ENCODE measurements at regions not wholly inside any gene's neighbourhood (a gene's known extent, or its start where the extent isn't known, plus 50 kb on each side); places are given as distances from the start of the nearest gene placed in this dataset.
"Not testable (repeated sequence)": the region's sequence is repeated elsewhere in the genome, so short reads cannot be mapped to it uniquely, and the experiment has no call there.

GRCh38 chr9:63817622-63818518, 1467.1 kb downstream of the FOXD4L5 start:
- no peak for DNase-seq (ENCODE audit: extremely low read depth, low read depth)
- TF ChIP-seq CTCF (IDR thresholded peaks at IDR 0.05; ENCODE audit: low read depth, low read length, missing control alignments): no peak
- peak overlapping the region; percentile 47 for H3K4me3 ChIP-seq (replicated peaks; ENCODE audit: low read depth, low read length)

- no peak for TF ChIP-seq CTCF (IDR thresholded peaks at IDR 0.05; ENCODE audit: low read depth, low read length, missing control alignments)
- H3K4me3 ChIP-seq (replicated peaks; ENCODE audit: low read depth, low read length): peak overlapping the region; percentile 47
- peak; percentile 60 for DNase-seq (ENCODE audit: extremely low read depth, low read depth)
Measured at GRCh38 chr9:63816751-63817621, 1468.0 kb downstream of the FOXD4L5 start.

GRCh38 chr9:63814970-63815669, 1469.9 kb downstream of the FOXD4L5 start:
- not testable (repeated sequence) for H3K4me3 ChIP-seq (replicated peaks; ENCODE audit: low read depth, low read length); DNase-seq (ENCODE audit: extremely low read depth, low read depth)

- not testable (repeated sequence) for DNase-seq (ENCODE audit: extremely low read depth, low read depth); H3K4me3 ChIP-seq (replicated peaks; ENCODE audit: low read depth, low read length)
Measured at GRCh38 chr9:63813391-63814021, 1471.5 kb downstream of the FOXD4L5 start.

- not testable (repeated sequence) for H3K4me3 ChIP-seq (replicated peaks; ENCODE audit: low read depth, low read length); DNase-seq (ENCODE audit: extremely low read depth, low read depth)
Measured at GRCh38 chr9:63812822-63813221, 1472.2 kb downstream of the FOXD4L5 start.

GRCh38 chr9:63804205-63804604, 1480.8 kb downstream of the FOXD4L5 start:
- DNase-seq (ENCODE audit: extremely low read depth, low read depth); H3K4me3 ChIP-seq (replicated peaks; ENCODE audit: low read depth, low read length): not testable (repeated sequence)

- not testable (repeated sequence) for H3K4me3 ChIP-seq (replicated peaks; ENCODE audit: low read depth, low read length); DNase-seq (ENCODE audit: extremely low read depth, low read depth)
Measured at GRCh38 chr9:63794081-63794685, 1490.8 kb downstream of the FOXD4L5 start.

GRCh38 chr9:63787454-63787853, 1497.6 kb downstream of the FOXD4L5 start:
- not testable (repeated sequence) for H3K4me3 ChIP-seq (replicated peaks; ENCODE audit: low read depth, low read length); DNase-seq (ENCODE audit: extremely low read depth, low read depth)

GRCh38 chr9:63785059-63785458, 1500.0 kb downstream of the FOXD4L5 start:
- H3K4me3 ChIP-seq (replicated peaks; ENCODE audit: low read depth, low read length); DNase-seq (ENCODE audit: extremely low read depth, low read depth): not testable (repeated sequence)

- not testable (repeated sequence) for H3K4me3 ChIP-seq (replicated peaks; ENCODE audit: low read depth, low read length); DNase-seq (ENCODE audit: extremely low read depth, low read depth)
Measured at GRCh38 chr9:63784421-63784820, 1500.6 kb downstream of the FOXD4L5 start.

GRCh38 chr9:63781817-63782439, 1503.1 kb downstream of the FOXD4L5 start:
- not testable (repeated sequence) for H3K4me3 ChIP-seq (replicated peaks; ENCODE audit: low read depth, low read length); DNase-seq (ENCODE audit: extremely low read depth, low read depth)

GRCh38 chr9:63781390-63781789, 1503.6 kb downstream of the FOXD4L5 start:
- DNase-seq (ENCODE audit: extremely low read depth, low read depth); H3K4me3 ChIP-seq (replicated peaks; ENCODE audit: low read depth, low read length): not testable (repeated sequence)

GRCh38 chr9:63776220-63776619, 1508.8 kb downstream of the FOXD4L5 start:
- not testable (repeated sequence) for DNase-seq (ENCODE audit: extremely low read depth, low read depth); H3K4me3 ChIP-seq (replicated peaks; ENCODE audit: low read depth, low read length)

- H3K4me3 ChIP-seq (replicated peaks; ENCODE audit: low read depth, low read length); DNase-seq (ENCODE audit: extremely low read depth, low read depth): not testable (repeated sequence)
Measured at GRCh38 chr9:63775092-63775426, 1510.0 kb downstream of the FOXD4L5 start.

Data from HFF-Myc (cell line).